CD4-positive, alpha-beta T cell treated with Interleukin-15 for 4 hours (primary cell): ENCODE measurements at regions not wholly inside any gene's neighbourhood (a gene's known extent, or its start where the extent isn't known, plus 50 kb on each side); places are given as distances from the start of the nearest gene placed in this dataset.

Experiments
- DNase-seq: peaks from one replicate; pipeline ENCODE4 v3.0.0-alpha.2; 2020; ENCODE audit warnings: low spot score

DNA sequence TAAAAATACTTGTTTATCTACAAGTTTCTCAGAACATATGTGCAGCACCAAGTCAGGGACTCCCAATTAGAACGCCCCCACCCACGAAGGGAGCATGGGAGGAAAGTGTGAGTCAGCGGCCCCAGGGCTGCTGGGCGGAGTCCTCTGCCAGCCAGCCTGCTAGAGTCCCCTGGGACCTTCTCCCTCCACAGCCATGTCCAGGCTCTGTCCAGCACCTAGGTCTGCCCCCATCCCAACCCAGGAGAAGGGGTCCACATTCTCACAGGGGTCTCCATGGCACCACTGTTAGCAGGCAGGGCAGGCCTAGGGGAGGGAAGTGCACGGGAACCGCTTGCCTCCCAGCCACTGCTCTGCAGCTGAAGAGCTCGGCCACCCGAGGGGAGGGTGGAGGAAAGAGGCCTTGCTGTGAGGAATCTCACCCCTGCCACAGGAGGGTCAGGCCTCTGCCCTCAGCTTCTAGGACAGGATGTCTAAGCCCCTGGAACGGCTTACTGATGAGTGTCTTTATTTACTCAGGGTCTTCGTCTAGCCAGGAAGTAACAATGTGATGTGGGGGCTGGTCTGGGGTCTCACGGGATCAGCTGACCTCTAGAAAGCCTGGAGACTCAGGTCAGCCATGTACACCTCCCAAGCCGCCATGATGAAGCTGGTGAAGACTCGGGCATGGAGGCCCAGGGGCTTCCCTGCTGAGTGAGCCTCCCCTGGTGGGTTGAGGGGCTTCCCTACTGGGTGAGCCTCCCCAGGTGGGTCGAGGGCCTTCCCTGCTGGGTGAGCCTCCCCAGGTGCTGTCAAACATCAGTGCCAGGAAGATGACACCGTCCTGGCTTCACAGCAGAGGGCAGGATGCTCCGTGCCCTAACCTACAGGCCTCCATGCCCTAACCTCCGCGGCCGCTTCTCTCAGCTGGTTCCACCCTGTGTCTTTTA is 190.3 kb downstream of the RBFOX3 start:
- no peak for DNase-seq

GRCh38 chr17:79417476-79417988 is 193.3 kb downstream of the RBFOX3 start:
- no peak for DNase-seq

GRCh38 chr17:79415909-79416308 is 194.9 kb downstream of the RBFOX3 start:
- DNase-seq = no peak

- DNase-seq = no peak
Observed at GRCh38 chr17:79415365-79415764, 195.5 kb downstream of the RBFOX3 start.

GRCh38 chr17:79414793-79415211 is 196.0 kb downstream of the RBFOX3 start:
- no peak for DNase-seq

- no peak for DNase-seq
Observed at GRCh38 chr17:79414063-79414792, 196.6 kb downstream of the RBFOX3 start.

DNA sequence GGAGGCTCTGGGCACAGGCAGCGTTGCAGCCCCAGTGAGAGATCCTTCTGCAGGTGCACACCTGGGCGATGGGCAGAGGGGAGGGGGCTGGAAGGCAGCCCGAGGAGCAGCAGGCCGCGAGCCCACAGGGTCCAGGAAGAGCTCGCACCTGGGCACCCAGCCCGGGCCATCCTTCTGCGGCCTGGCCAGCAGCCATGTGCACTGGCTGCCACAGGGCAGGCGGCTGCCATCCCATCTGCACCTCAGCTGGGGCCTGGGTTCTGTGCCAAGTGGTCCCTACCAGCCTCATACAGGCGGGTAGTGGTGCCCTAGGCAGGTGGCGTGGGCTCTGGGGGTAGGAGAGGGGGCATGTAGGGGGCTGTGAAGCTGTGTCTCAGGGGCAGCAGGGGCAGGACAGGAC is 197.2 kb downstream of the RBFOX3 start:
- DNase-seq = no peak

DNA sequence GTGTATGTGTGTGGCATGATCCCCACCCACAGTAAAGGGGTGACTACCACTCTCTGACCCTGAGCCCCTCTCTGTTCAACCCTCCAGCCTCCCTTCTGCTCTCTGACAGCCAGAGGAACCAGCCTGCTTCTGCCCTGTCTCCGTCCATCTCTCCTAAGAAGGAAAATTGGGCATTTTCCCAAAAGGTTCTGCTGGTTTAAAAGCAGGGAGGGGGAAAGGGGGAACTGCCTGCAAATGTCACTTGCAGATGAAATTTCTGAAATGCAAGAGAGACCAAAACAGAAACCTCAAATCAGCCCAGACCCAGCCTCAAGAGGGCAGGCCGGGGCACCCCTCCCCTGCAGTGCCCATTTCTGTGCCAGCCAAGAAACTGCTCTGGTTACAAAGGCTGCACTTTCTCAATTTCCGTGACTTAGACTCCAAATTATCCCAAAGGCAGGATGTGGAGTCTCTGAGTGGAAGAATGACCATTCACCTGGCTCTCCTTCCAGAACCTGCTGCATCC is 197.9 kb downstream of the RBFOX3 start:
- no peak for DNase-seq

DNA sequence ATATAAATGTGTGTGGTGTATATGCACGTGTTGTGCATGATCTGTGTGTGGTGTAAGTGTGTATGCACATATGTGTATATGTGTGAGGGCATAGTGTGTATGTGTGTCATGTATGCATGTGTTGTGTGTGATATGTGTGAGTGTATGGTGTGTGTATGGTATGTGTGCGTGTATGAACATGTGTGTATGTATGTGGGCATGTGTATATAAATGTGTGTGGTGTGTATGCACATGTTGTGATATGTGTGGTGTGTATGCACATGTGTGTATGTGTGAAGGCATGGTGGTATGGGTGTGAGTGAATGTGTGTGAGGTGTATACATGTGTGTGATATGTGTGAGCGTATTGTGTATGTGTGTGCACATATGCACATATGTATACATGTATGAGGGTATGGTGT is 198.7 kb downstream of the RBFOX3 start:
- no peak for DNase-seq

GRCh38 chr17:79411419-79411818 is 199.4 kb downstream of the RBFOX3 start:
- DNase-seq = no peak

GRCh38 chr17:79410681-79411080 is 200.2 kb downstream of the RBFOX3 start:
- no peak for DNase-seq

DNA sequence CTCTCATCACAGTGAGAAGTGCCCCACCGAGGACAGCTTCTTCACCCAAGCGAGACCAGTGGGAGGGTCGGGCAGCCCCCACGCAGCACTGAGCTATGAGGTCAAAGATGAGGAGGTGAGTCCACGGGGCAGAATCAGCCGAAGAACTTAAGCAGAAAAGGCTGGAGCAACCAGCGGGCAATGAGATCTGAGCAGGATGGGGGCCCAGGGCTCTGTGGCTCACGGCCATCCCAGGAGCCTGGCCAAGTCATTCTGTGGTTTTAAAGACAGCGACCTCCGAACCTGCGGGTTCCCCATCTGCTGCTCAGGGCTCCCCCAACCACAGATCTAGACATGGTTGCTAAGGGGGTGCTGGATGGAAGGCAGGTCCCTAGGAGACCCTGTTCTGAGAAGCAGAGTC is 202.6 kb downstream of the RBFOX3 start:
- DNase-seq = no peak

- no peak for DNase-seq
Observed at GRCh38 chr17:79407385-79407784, 203.5 kb downstream of the RBFOX3 start.

- DNase-seq = no peak
Observed at GRCh38 chr17:79406316-79406715, 204.5 kb downstream of the RBFOX3 start.

DNA sequence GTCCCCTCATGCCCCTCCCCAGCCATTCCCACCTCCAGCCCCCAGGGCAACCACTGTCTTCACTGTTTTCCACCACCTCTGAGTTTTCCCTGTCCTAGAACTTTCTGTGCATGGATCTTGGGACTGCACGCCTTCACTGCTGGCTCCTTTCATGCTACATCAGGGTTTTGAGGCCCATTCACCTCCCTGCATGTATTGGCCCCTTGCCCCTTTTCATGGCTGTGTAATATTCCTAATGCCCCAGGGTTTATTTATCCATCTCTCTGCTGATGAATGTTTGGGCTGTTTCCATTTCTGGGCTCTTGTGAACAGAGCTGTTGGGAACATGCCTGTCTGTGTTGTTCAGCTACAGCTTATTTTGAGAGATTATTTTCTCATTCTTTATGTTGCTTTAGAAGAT is 205.0 kb downstream of the RBFOX3 start:
- no peak for DNase-seq

GRCh38 chr17:79404136-79404911 is 206.5 kb downstream of the RBFOX3 start:
- DNase-seq = no peak

- no peak for DNase-seq
Observed at GRCh38 chr17:79401704-79402674, 208.9 kb downstream of the RBFOX3 start.

- DNase-seq = peak; percentile 74
Observed at GRCh38 chr17:79400989-79401703, 209.7 kb downstream of the RBFOX3 start.

GRCh38 chr17:79399610-79400144 is 211.2 kb downstream of the RBFOX3 start:
- no peak for DNase-seq

- DNase-seq = no peak
Observed at GRCh38 chr17:79398441-79398840, 212.4 kb downstream of the RBFOX3 start.
